ENCODE measurements at regions not wholly inside any gene's neighbourhood (a gene's known extent, or its start where the extent isn't known, plus 50 kb on each side); places are given as distances from the start of the nearest gene placed in this dataset.
"Not testable (repeated sequence)": the region's sequence is repeated elsewhere in the genome, so short reads cannot be mapped to it uniquely, and the experiment has no call there.

DNA sequence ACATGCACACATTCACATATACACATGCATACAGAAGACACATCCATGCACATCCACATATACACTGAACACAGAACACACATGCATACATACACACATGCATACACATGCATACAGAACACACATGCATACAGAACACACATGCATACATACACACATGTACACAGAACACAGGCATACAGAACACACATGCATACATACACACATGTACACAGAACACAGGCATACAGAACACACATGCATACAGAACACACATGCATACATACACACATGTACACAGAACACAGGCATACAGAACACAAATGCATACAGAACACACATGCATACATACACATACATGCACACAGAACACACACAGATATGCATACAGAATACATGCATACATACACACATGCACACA is 219.3 kb downstream of the FGF9 start:
- TF ChIP-seq, protein P1, sequence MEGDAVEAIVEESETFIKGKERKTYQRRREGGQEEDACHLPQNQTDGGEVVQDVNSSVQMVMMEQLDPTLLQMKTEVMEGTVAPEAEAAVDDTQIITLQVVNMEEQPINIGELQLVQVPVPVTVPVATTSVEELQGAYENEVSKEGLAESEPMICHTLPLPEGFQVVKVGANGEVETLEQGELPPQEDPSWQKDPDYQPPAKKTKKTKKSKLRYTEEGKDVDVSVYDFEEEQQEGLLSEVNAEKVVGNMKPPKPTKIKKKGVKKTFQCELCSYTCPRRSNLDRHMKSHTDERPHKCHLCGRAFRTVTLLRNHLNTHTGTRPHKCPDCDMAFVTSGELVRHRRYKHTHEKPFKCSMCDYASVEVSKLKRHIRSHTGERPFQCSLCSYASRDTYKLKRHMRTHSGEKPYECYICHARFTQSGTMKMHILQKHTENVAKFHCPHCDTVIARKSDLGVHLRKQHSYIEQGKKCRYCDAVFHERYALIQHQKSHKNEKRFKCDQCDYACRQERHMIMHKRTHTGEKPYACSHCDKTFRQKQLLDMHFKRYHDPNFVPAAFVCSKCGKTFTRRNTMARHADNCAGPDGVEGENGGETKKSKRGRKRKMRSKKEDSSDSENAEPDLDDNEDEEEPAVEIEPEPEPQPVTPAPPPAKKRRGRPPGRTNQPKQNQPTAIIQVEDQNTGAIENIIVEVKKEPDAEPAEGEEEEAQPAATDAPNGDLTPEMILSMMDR (conservative IDR thresholded peaks at IDR 0.05; ENCODE audit: low read length) = not testable (repeated sequence)
- not testable (repeated sequence) for TF ChIP-seq EZH2phosphoT487 (IDR thresholded peaks at IDR 0.05; ENCODE audit: borderline replicate concordance)
